DOHH2 (cell line): ENCODE measurements at regions not wholly inside any gene's neighbourhood (a gene's known extent, or its start where the extent isn't known, plus 50 kb on each side); places are given as distances from the start of the nearest gene placed in this dataset.
A peak's percentile ranks its signal among the peaks of the same experiment; 100 is the strongest.

Experiments
- H3F3A ChIP-seq: fragments of 200-600 bp; sonication (generic), shearing (Covaris generic); 2 replicates; pipeline ENCODE4 v1.6.0; 2016; ENCODE audit warnings: antibody characterized with exemption, mild to moderate bottlenecking; ENCODE audit not compliant: control insufficient read depth, insufficient read depth
- H3K27ac ChIP-seq: fragments of 200-600 bp; sonication (generic); 2 replicates; pipeline ENCODE4 v1.5.1; 2014; ENCODE audit warnings: low read depth, mild to moderate bottlenecking, low read length, moderate library complexity
- H3K27me3 ChIP-seq: fragments of 200-600 bp; sonication (generic); 2 replicates; pipeline ENCODE4 v1.6.1; 2014; ENCODE audit warnings: mild to moderate bottlenecking, low read length, mixed read lengths; ENCODE audit not compliant: control insufficient read depth
- H3K36me3 ChIP-seq: fragments of 200-600 bp; sonication (generic); 2 replicates; pipeline ENCODE4 v1.6.1; 2014; ENCODE audit warnings: mild to moderate bottlenecking, low read length, moderate library complexity, mixed read lengths; ENCODE audit not compliant: control insufficient read depth
- H3K4me1 ChIP-seq: fragments of 200-600 bp; sonication (generic); 2 replicates; pipeline ENCODE4 v1.6.1; 2014; ENCODE audit warnings: mild to moderate bottlenecking, low read length, mixed read lengths; ENCODE audit not compliant: control insufficient read depth
- H3K4me2 ChIP-seq: fragments of 200-600 bp; sonication (generic); 2 replicates; pipeline ENCODE4 v1.6.0; 2014; ENCODE audit warnings: mild to moderate bottlenecking, low read length, moderate library complexity
- H3K4me3 ChIP-seq: fragments of 200-600 bp; sonication (generic); 2 replicates; pipeline ENCODE4 v1.5.1; 2014; ENCODE audit warnings: mild to moderate bottlenecking, low read length, mixed read lengths
- H3K79me2 ChIP-seq: fragments of 200-600 bp; sonication (generic); 2 replicates; pipeline ENCODE4 v1.6.1; 2014; ENCODE audit warnings: mild to moderate bottlenecking, low read length, mixed read lengths; ENCODE audit not compliant: control insufficient read depth
- H3K9me2 ChIP-seq: fragments of 200-600 bp; sonication (generic); replicated peaks from 2 replicates; pipeline ENCODE4 v1.6.1; 2014; ENCODE audit warnings: mild to moderate bottlenecking, low read length, mixed read lengths; ENCODE audit not compliant: control insufficient read depth
- H3K9me3 ChIP-seq: fragments of 200-600 bp; sonication (generic); 2 replicates; pipeline ENCODE4 v1.6.1; 2014; ENCODE audit warnings: antibody characterized with exemption, low read length, mixed read lengths; ENCODE audit not compliant: control insufficient read depth, insufficient read depth
- H4K20me1 ChIP-seq: fragments of 200-600 bp; sonication (generic); 2 replicates; pipeline ENCODE4 v1.6.0; 2014; ENCODE audit warnings: low read depth, mild to moderate bottlenecking, antibody characterized with exemption, low read length, moderate library complexity; ENCODE audit not compliant: control insufficient read depth, insufficient read depth
- CTCF ChIP-seq: fragments of 200-600 bp; sonication (generic); IDR thresholded peaks from one replicate; pipeline ENCODE4 v1.5.1; 2014; ENCODE audit warnings: antibody characterized with exemption, mild to moderate bottlenecking, low read depth, low read length; ENCODE audit not compliant: poor library complexity, severe bottlenecking
- EZH2phosphoT487 ChIP-seq: fragments of 200-600 bp; sonication (generic); IDR thresholded peaks from 2 replicates; pipeline ENCODE4 v1.6.1; 2017; ENCODE audit warnings: borderline replicate concordance, mild to moderate bottlenecking, antibody characterized with exemption, low read length, moderate library complexity, mixed read lengths

GRCh38 chr6:119536666-119537065 is 187.1 kb upstream of the MAN1A1 start:
- Histone ChIP-seq H3K27me3 (no peaks in the 10 kb centered on the region), H3K4me2 (no peak overlapping the region), H3K36me3 (no peaks in the 10 kb centered on the region), H3K79me2 (no peaks in the 10 kb centered on the region), H3K4me1 (peaks cover 17% of the 10 kb centered on the region), H4K20me1 (no peaks in the 10 kb centered on the region), H3K27ac (no peak overlapping the region), H3K4me3 (no peak overlapping the region), H3F3A (no peaks in the 10 kb centered on the region), H3K9me3 (no peaks in the 10 kb centered on the region; the same call in 1 of the 2 replicates), H3K9me2 (no peaks in the 10 kb centered on the region)
- no peak for TF ChIP-seq CTCF
- TF ChIP-seq EZH2phosphoT487 = no peak

GRCh38 chr6:119535332-119535731 is 185.8 kb upstream of the MAN1A1 start:
- no peaks in the 10 kb centered on the region for H3F3A ChIP-seq
- H4K20me1 ChIP-seq = no peaks in the 10 kb centered on the region
- H3K27ac ChIP-seq = no peak overlapping the region
- no peaks in the 10 kb centered on the region for H3K27me3 ChIP-seq
- no peaks in the 10 kb centered on the region for H3K9me2 ChIP-seq
- H3K36me3 ChIP-seq = no peaks in the 10 kb centered on the region
- H3K4me2 ChIP-seq = no peak overlapping the region
- no peak for TF ChIP-seq CTCF
- no peak for TF ChIP-seq EZH2phosphoT487
- H3K79me2 ChIP-seq = no peaks in the 10 kb centered on the region
- no peaks in the 10 kb centered on the region; the same call in 1 of the 2 replicates for H3K9me3 ChIP-seq
- H3K4me3 ChIP-seq = no peak overlapping the region
- H3K4me1 ChIP-seq = peaks cover 17% of the 10 kb centered on the region

GRCh38 chr6:119533603-119534279 is 184.2 kb upstream of the MAN1A1 start:
- Histone ChIP-seq H3K4me2 (peak overlapping the region; percentile 11; the same call in 1 of the 2 replicates), H3K27me3 (no peaks in the 10 kb centered on the region), H3K4me1 (peaks cover 17% of the 10 kb centered on the region), H3K9me2 (no peaks in the 10 kb centered on the region), H3K79me2 (no peaks in the 10 kb centered on the region), H4K20me1 (no peaks in the 10 kb centered on the region), H3K27ac (no peak overlapping the region), H3F3A (no peaks in the 10 kb centered on the region), H3K9me3 (no peaks in the 10 kb centered on the region), H3K36me3 (no peaks in the 10 kb centered on the region), H3K4me3 (no peak overlapping the region)
- TF ChIP-seq CTCF (no peak), EZH2phosphoT487 (no peak)
